Retinal pigment epithelial cell (primary cell): ENCODE measurements at regions not wholly inside any gene's neighbourhood (a gene's known extent, or its start where the extent isn't known, plus 50 kb on each side); places are given as distances from the start of the nearest gene placed in this dataset.

ENCODE experiments used
- DNase-seq: peaks from one replicate; pipeline ENCODE4 v3.0.0-alpha.2; 2010; ENCODE audit warnings: low read depth
- H3K4me3 ChIP-seq: 2 replicates; pipeline ENCODE4 v1.5.1; 2011; ENCODE audit warnings: mild to moderate bottlenecking, low read length, control low read depth, moderate library complexity
- CTCF ChIP-seq: conservative IDR thresholded peaks from 2 replicates; pipeline ENCODE4 v1.5.1; 2011; ENCODE audit warnings: low read depth, low read length, control low read depth, inconsistent platforms

- no peak for TF ChIP-seq CTCF
- H3K4me3 ChIP-seq: no peak overlapping the region
- DNase-seq: no peak
Observed at GRCh38 chr5:4413996-4414395, 726.1 kb upstream of the ADAMTS16 start.

GRCh38 chr5:4418084-4418483 is 722.0 kb upstream of the ADAMTS16 start:
- no peak for DNase-seq
- TF ChIP-seq CTCF: no peak
- H3K4me3 ChIP-seq: no peak overlapping the region

GRCh38 chr5:4419281-4419680 is 720.8 kb upstream of the ADAMTS16 start:
- no peak overlapping the region for H3K4me3 ChIP-seq
- no peak for TF ChIP-seq CTCF
- DNase-seq: no peak

DNA sequence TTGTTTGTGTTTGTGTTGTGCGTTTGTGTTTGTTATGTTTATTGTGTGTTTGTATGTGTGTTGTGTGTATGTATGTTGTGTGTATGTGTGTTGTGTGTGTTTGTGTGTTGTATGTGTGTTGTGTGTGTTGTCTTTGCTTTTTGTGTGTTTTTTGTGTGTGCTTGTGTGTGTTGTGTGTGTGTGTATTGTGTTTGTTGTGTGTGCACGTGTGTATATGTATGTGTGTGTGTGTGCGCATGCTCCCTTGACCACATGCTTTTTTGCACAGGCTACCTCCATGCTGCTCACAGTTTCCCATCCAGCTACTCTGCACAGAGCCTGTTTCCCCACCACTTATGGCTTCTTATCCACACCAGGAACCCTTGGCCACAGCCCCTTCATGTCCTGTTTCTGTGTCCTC is 720.0 kb upstream of the ADAMTS16 start:
- no peak for DNase-seq
- no peak overlapping the region for H3K4me3 ChIP-seq
- no peak for TF ChIP-seq CTCF

GRCh38 chr5:4420681-4421080 is 719.4 kb upstream of the ADAMTS16 start:
- TF ChIP-seq CTCF: no peak
- no peak overlapping the region for H3K4me3 ChIP-seq
- DNase-seq: no peak

DNA sequence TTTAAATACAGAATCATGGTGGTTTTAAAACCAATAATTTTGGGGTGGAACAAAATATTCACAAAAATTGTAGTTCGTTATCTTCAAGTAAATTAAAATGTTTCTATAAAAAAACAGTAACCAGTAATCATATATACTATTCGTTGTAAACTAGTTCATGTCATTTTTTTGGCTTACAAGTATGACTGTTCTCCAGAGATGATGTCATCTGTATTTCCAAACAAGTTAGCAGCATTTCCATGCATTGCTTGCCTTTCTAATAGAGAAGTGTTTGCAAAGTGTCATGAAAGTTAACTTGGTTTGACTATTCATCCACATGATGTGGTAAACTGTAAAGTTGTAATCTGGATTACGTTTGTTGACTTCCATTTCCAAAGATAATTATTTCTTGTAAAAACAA is 717.9 kb upstream of the ADAMTS16 start:
- TF ChIP-seq CTCF: no peak
- no peak for DNase-seq
- no peak overlapping the region for H3K4me3 ChIP-seq

DNA sequence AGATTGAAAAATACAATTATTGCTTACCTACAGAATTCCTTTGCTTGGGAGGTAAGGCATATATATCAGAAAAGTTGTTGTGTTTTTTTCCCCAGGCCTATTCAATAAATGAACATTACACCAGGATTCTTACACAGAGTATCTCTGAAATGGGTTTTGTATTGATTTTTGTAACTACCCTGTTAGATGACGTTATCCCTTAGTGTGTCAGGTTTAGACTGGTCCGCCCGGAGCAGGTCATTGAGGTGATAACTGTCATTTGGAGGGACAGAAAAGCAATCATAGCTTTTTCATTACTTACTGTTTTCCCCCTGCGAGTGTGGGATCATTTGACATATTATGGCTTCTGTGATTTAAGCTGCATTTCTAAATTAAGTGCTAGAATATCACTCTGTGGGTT is 715.2 kb upstream of the ADAMTS16 start:
- DNase-seq: no peak
- no peak for TF ChIP-seq CTCF
- no peak overlapping the region for H3K4me3 ChIP-seq
